ENCODE measurements at regions not wholly inside any gene's neighbourhood (a gene's known extent, or its start where the extent isn't known, plus 50 kb on each side); places are given as distances from the start of the nearest gene placed in this dataset.
"Not testable (repeated sequence)": the region's sequence is repeated elsewhere in the genome, so short reads cannot be mapped to it uniquely, and the experiment has no call there.

GRCh38 chr1:57536749-57537423 is 113.0 kb upstream of the DAB1 start:
- no peak for DNase-seq (ENCODE audit: low read depth in 2 of 2)

GRCh38 chr1:57532299-57532698 is 108.4 kb upstream of the DAB1 start:
- no peak overlapping the region for H3K4me2 ChIP-seq (ENCODE audit: extremely low read depth, insufficient read depth, low read length)
- TF ChIP-seq CTCF (conservative IDR thresholded peaks at IDR 0.05 in 1 of 2, IDR thresholded peaks at IDR 0.05 in 1 of 2; ENCODE audit: low read depth in 1 of 2, low read length in 2 of 2) (no peak), EZH2 (IDR thresholded peaks at IDR 0.05; ENCODE audit: low read length, missing control alignments) (no peak)
- H3K4me3 ChIP-seq (replicated peaks in 1 of 4; ENCODE audit: control extremely low read depth in 1 of 4, insufficient read depth in 1 of 4, low read depth in 3 of 4, low read length in 4 of 4), result no peak overlapping the region
- H3K79me2 ChIP-seq (ENCODE audit: control insufficient read depth, insufficient read depth, low read length), result no peaks in the 10 kb centered on the region
- H3K27ac ChIP-seq (ENCODE audit: insufficient read depth, low read length), result no peak overlapping the region
- no peak overlapping the region for H3K9ac ChIP-seq (ENCODE audit: insufficient read depth, low read length)
- H3K36me3 ChIP-seq (ENCODE audit: control insufficient read depth, insufficient read depth, low read length), result no peaks in the 10 kb centered on the region
- H2AFZ ChIP-seq (ENCODE audit: low read length), result no peak overlapping the region
- no peaks in the 10 kb centered on the region for H3K9me3 ChIP-seq (ENCODE audit: control insufficient read depth, insufficient read depth, low read depth, low read length)
- H3K27me3 ChIP-seq (ENCODE audit: control insufficient read depth, insufficient read depth, low read length), result no peaks in the 10 kb centered on the region
- no peaks in the 10 kb centered on the region for H4K20me1 ChIP-seq (ENCODE audit: control insufficient read depth, extremely low read depth, insufficient read depth, low read length)
- no peaks in the 10 kb centered on the region for H3K4me1 ChIP-seq (ENCODE audit: control insufficient read depth, extremely low read depth, insufficient read depth, low read length)
- DNase-seq (ENCODE audit: low read depth in 2 of 2), result no peak

More at GRCh38 chr1:57536749-57537423, 113.0 kb upstream of the DAB1 start:
- Histone ChIP-seq H3K9me3 (ENCODE audit: control insufficient read depth, insufficient read depth, low read depth, low read length) (no peaks in the 10 kb centered on the region), H3K27ac (ENCODE audit: insufficient read depth, low read length) (no peak overlapping the region), H3K79me2 (ENCODE audit: control insufficient read depth, insufficient read depth, low read length) (no peaks in the 10 kb centered on the region), H3K27me3 (ENCODE audit: control insufficient read depth, insufficient read depth, low read length) (no peaks in the 10 kb centered on the region), H2AFZ (ENCODE audit: low read length) (no peak overlapping the region), H3K4me3 (replicated peaks in 1 of 4; ENCODE audit: control extremely low read depth in 1 of 4, insufficient read depth in 1 of 4, low read depth in 3 of 4, low read length in 4 of 4) (no peak overlapping the region), H3K4me2 (ENCODE audit: extremely low read depth, insufficient read depth, low read length) (no peak overlapping the region), H3K36me3 (ENCODE audit: control insufficient read depth, insufficient read depth, low read length) (no peaks in the 10 kb centered on the region), H3K4me1 (ENCODE audit: control insufficient read depth, extremely low read depth, insufficient read depth, low read length) (no peaks in the 10 kb centered on the region), H3K9ac (ENCODE audit: insufficient read depth, low read length) (no peak overlapping the region), H4K20me1 (ENCODE audit: control insufficient read depth, extremely low read depth, insufficient read depth, low read length) (no peaks in the 10 kb centered on the region)
- TF ChIP-seq CTCF (conservative IDR thresholded peaks at IDR 0.05 in 1 of 2, IDR thresholded peaks at IDR 0.05 in 1 of 2; ENCODE audit: low read depth in 1 of 2, low read length in 2 of 2) (no peak), EZH2 (IDR thresholded peaks at IDR 0.05; ENCODE audit: low read length, missing control alignments) (no peak)

GRCh38 chr1:57530911-57531260 is 107.0 kb upstream of the DAB1 start:
- not testable (repeated sequence) for H3K4me1 ChIP-seq (ENCODE audit: control insufficient read depth, extremely low read depth, insufficient read depth, low read length); H3K4me3 ChIP-seq (replicated peaks in 1 of 4; ENCODE audit: control extremely low read depth in 1 of 4, insufficient read depth in 1 of 4, low read depth in 3 of 4, low read length in 4 of 4); H4K20me1 ChIP-seq (ENCODE audit: control insufficient read depth, extremely low read depth, insufficient read depth, low read length); H3K36me3 ChIP-seq (ENCODE audit: control insufficient read depth, insufficient read depth, low read length); H3K4me2 ChIP-seq (ENCODE audit: extremely low read depth, insufficient read depth, low read length); H3K9me3 ChIP-seq (ENCODE audit: control insufficient read depth, insufficient read depth, low read depth, low read length); H3K27ac ChIP-seq (ENCODE audit: insufficient read depth, low read length); DNase-seq (ENCODE audit: low read depth in 2 of 2); H3K27me3 ChIP-seq (ENCODE audit: control insufficient read depth, insufficient read depth, low read length); H2AFZ ChIP-seq (ENCODE audit: low read length); H3K9ac ChIP-seq (ENCODE audit: insufficient read depth, low read length); H3K79me2 ChIP-seq (ENCODE audit: control insufficient read depth, insufficient read depth, low read length)
